ENCODE measurements at regions not wholly inside any gene's neighbourhood (a gene's known extent, or its start where the extent isn't known, plus 50 kb on each side); places are given as distances from the start of the nearest gene placed in this dataset.

DNA sequence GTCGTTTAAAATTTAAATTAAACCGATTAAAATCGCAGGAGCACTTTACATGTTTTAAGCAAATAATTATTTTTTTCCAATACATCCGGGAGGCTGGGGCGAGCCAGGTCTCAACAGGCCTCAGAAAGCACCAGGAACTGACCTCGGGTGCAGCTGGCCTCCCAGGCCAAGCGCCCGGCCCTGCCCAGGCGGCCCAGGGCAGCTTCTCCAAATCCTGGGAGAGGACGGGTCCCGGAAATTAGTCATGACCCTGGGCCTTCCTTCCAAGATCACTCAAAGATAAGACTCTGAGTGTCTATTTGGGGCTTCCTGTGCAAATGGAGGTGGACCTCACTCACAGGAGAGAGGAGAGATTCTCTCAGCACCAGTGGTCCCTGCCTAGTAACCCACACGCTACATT, 177.1 kb downstream of the BCL11B start:
- TF ChIP-seq CTCF (conservative IDR thresholded peaks at IDR 0.05 in 1 of 2, IDR thresholded peaks at IDR 0.05 in 1 of 2; ENCODE audit: extremely low read depth in 1 of 2, insufficient read depth in 1 of 2, low read depth in 1 of 2, low read length in 2 of 2) (no peak), EZH2 (IDR thresholded peaks at IDR 0.05; ENCODE audit: borderline replicate concordance, low read length) (no peak)

Data from mammary epithelial cell (primary cell).